Fibroblast of lung (primary cell): ENCODE measurements at regions not wholly inside any gene's neighbourhood (a gene's known extent, or its start where the extent isn't known, plus 50 kb on each side); places are given as distances from the start of the nearest gene placed in this dataset.

Experiments used
- DNase-seq, 2 donors: peaks; one replicate each; pipeline versions ENCODE4 v3.0.0 to v3.0.0-alpha.2; 2010; ENCODE audit warnings: low read depth in 2 of 2
- H2AFZ ChIP-seq: 2 replicates; pipeline ENCODE4 v1.5.1; 2012; ENCODE audit warnings: low read length, control low read depth, inconsistent platforms
- H3K27ac ChIP-seq: 2 replicates; pipeline ENCODE4 v1.5.1; 2011; ENCODE audit warnings: low read length, control low read depth; ENCODE audit not compliant: insufficient read depth
- H3K27me3 ChIP-seq: 2 replicates; pipeline ENCODE4 v1.5.1; 2011; ENCODE audit warnings: mild to moderate bottlenecking, low read length; ENCODE audit not compliant: control insufficient read depth, insufficient read depth
- H3K36me3 ChIP-seq: 2 replicates; pipeline ENCODE4 v1.5.1; 2011; ENCODE audit warnings: low read length; ENCODE audit not compliant: control insufficient read depth, insufficient read depth
- H3K4me1 ChIP-seq: 2 replicates; pipeline ENCODE4 v1.5.1; 2011; ENCODE audit warnings: low read length; ENCODE audit not compliant: control insufficient read depth, insufficient read depth; ENCODE audit errors: extremely low read depth
- H3K4me2 ChIP-seq: 2 replicates; pipeline ENCODE4 v1.5.1; 2011; ENCODE audit warnings: low read length, control low read depth; ENCODE audit not compliant: insufficient read depth; ENCODE audit errors: extremely low read depth
- H3K4me3 ChIP-seq, 4 experiments: fragments of 200-600 bp in 1 of 4; sonication (generic) in 1 of 4; replicated peaks in 1 of 4; 2 replicates each; pipeline ENCODE4 v1.5.1; 2011 to 2016; ENCODE audit warnings: low read length in 4 of 4, low read depth in 3 of 4, mild to moderate bottlenecking in 3 of 4, control low read depth in 2 of 4, inconsistent platforms in 1 of 4, mixed read lengths in 1 of 4; ENCODE audit not compliant: insufficient read depth in 1 of 4; ENCODE audit errors: control extremely low read depth in 1 of 4
- H3K79me2 ChIP-seq: 2 replicates; pipeline ENCODE4 v1.5.1; 2012; ENCODE audit warnings: mild to moderate bottlenecking, low read length, inconsistent platforms; ENCODE audit not compliant: control insufficient read depth, insufficient read depth
- H3K9ac ChIP-seq: 2 replicates; pipeline ENCODE4 v1.5.1; 2011; ENCODE audit warnings: mild to moderate bottlenecking, low read length, control low read depth; ENCODE audit not compliant: insufficient read depth
- H3K9me3 ChIP-seq: 2 replicates; pipeline ENCODE4 v1.5.1; 2012; ENCODE audit warnings: low read depth, low read length; ENCODE audit not compliant: control insufficient read depth, insufficient read depth
- H4K20me1 ChIP-seq: 2 replicates; pipeline ENCODE4 v1.5.1; 2011; ENCODE audit warnings: low read length; ENCODE audit not compliant: control insufficient read depth, insufficient read depth; ENCODE audit errors: extremely low read depth
- CTCF ChIP-seq, 2 donors: IDR thresholded peaks in 1 of 2; conservative IDR thresholded peaks in 1 of 2; 1 replicate in 1 of 2; 2 replicates in 1 of 2; pipeline ENCODE4 v1.5.1; 2011 to 2012; ENCODE audit warnings: low read length in 2 of 2, control low read depth in 1 of 2, inconsistent platforms in 1 of 2, low read depth in 1 of 2, mild to moderate bottlenecking in 1 of 2
- EZH2 ChIP-seq: IDR thresholded peaks from 2 replicates; pipeline ENCODE4 v1.5.1; 2012; ENCODE audit warnings: low read length, control low read depth, mild to moderate bottlenecking; ENCODE audit errors: missing control alignments

GRCh38 chr10:43926371-43926770, 277.7 kb upstream of the ZNF32 start:
- no peaks in the 10 kb centered on the region for H4K20me1 ChIP-seq
- H3K4me1 ChIP-seq = peaks cover 5% of the 10 kb centered on the region
- no peak overlapping the region for H2AFZ ChIP-seq
- no peak for TF ChIP-seq CTCF (conservative IDR thresholded peaks at IDR 0.05 in 1 of 2, IDR thresholded peaks at IDR 0.05 in 1 of 2; ENCODE audit: low read depth in 1 of 2, low read length in 2 of 2)
- TF ChIP-seq EZH2 = no peak
- no peaks in the 10 kb centered on the region for H3K79me2 ChIP-seq
- no peaks in the 10 kb centered on the region for H3K9me3 ChIP-seq
- DNase-seq = no peak
- H3K9ac ChIP-seq = no peak overlapping the region
- H3K36me3 ChIP-seq = no peaks in the 10 kb centered on the region
- H3K27me3 ChIP-seq = no peaks in the 10 kb centered on the region
- no peak overlapping the region for H3K4me2 ChIP-seq
- H3K27ac ChIP-seq = no peak overlapping the region
- no peak overlapping the region for H3K4me3 ChIP-seq

DNA sequence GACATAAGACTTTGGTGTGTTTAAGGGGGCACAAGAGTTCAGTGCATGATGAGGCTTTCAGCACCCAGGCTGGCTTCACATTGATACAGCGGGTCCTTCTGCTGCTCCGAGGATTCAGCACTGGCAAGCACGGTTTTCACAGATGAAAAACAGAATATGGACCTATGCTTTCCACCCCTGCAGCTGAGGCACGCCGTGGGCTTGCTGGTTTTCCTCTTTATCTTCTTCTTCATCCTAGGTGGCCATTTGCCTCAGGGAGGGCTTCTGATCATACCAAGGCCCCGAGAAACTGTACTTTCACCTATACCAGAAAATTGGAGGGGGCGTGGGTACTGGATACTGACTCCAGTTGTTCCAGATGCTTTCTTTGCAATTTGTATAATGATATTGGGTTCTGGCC, 277.1 kb upstream of the ZNF32 start:
- no peaks in the 10 kb centered on the region for H4K20me1 ChIP-seq
- H3K4me1 ChIP-seq = peaks cover 1% of the 10 kb centered on the region
- H3K27me3 ChIP-seq = no peaks in the 10 kb centered on the region
- H3K4me3 ChIP-seq = no peak overlapping the region
- no peak overlapping the region for H3K4me2 ChIP-seq
- TF ChIP-seq EZH2 = no peak
- no peaks in the 10 kb centered on the region for H3K9me3 ChIP-seq
- H3K9ac ChIP-seq = no peak overlapping the region
- DNase-seq = no peak
- H3K79me2 ChIP-seq = no peaks in the 10 kb centered on the region
- H3K36me3 ChIP-seq = no peaks in the 10 kb centered on the region
- no peak overlapping the region for H3K27ac ChIP-seq
- H2AFZ ChIP-seq = no peak overlapping the region

- no peak for TF ChIP-seq CTCF (conservative IDR thresholded peaks at IDR 0.05 in 1 of 2, IDR thresholded peaks at IDR 0.05 in 1 of 2; ENCODE audit: low read depth in 1 of 2, low read length in 2 of 2)
- no peak for TF ChIP-seq EZH2
- H3K36me3 ChIP-seq = no peaks in the 10 kb centered on the region
- no peaks in the 10 kb centered on the region for H3K27me3 ChIP-seq
Measured at GRCh38 chr10:43923328-43923727, 274.6 kb upstream of the ZNF32 start.

More at GRCh38 chr10:43923328-43923727, 274.6 kb upstream of the ZNF32 start:
- Histone ChIP-seq H3K4me3 (no peak overlapping the region), H3K9ac (no peak overlapping the region), H3K79me2 (no peaks in the 10 kb centered on the region), H3K4me1 (no peaks in the 10 kb centered on the region), H2AFZ (no peak overlapping the region), H3K4me2 (no peak overlapping the region), H3K27ac (no peak overlapping the region), H3K9me3 (no peaks in the 10 kb centered on the region), H4K20me1 (no peaks in the 10 kb centered on the region)
- DNase-seq = no peak
